ENCODE measurements at regions not wholly inside any gene's neighbourhood (a gene's known extent, or its start where the extent isn't known, plus 50 kb on each side); places are given as distances from the start of the nearest gene placed in this dataset.

GRCh38 chr22:44561139-44561840, 63.3 kb upstream of the RTL6 start:
- TF ChIP-seq CTCF (IDR thresholded peaks at IDR 0.05), result no peak
- no peak for TF ChIP-seq POLR2A (IDR thresholded peaks at IDR 0.05)
